ENCODE measurements at regions not wholly inside any gene's neighbourhood (a gene's known extent, or its start where the extent isn't known, plus 50 kb on each side); places are given as distances from the start of the nearest gene placed in this dataset.
A peak's percentile ranks its signal among the peaks of the same experiment; 100 is the strongest.
"Not testable (repeated sequence)": the region's sequence is repeated elsewhere in the genome, so short reads cannot be mapped to it uniquely, and the experiment has no call there.

DNA sequence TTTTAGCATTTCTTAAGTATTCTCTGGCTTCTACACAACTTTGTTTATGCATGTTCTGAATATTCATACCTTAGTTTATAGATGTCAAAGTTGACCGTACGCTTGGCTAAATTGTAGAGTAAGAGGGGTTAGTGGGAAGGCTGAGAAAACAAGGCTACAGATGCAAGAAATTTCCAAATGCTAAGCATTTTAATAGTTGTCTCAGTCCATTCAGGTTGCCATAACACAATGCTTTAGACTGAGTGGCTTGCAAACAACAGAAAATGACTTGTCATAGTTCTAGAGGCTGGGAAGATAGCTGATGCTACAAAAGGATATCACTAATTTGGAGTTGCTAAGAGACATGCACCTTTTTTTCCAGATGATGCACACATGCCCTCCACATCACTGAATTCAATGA lies 53.0 kb upstream of the C1QTNF3 start:
- H3K27me3 Mint-ChIP-seq, ATAC-seq, H3K36me3 Mint-ChIP-seq, H3K9me3 Mint-ChIP-seq, DNase-seq, H3K4me1 Mint-ChIP-seq, H3K4me3 Mint-ChIP-seq, POLR2A ChIA-PET, H3K27ac Mint-ChIP-seq: not testable (repeated sequence)

DNA sequence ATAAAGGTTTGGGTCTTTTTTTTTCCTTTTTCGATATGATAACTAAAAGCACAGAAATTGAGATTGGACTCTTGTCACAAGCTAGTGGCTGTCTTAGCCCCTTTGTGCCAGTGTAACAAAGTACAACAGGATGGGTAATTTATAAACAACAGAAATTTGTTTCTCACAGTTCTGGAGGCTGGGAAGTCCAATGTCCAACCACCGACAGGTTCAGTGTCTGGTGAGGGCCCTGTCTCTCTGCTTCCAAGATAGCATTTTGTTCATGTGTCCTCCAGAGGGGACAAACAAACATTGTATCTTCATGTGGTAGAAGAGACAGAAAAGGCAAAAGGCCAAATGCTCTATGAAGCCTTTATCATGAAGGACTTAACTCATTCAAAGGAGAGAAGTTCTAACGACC lies 56.9 kb upstream of the C1QTNF3 start:
- DNase-seq, H3K4me3 Mint-ChIP-seq, H3K36me3 Mint-ChIP-seq, ATAC-seq, H3K27ac Mint-ChIP-seq, H3K9me3 Mint-ChIP-seq, POLR2A ChIA-PET, H3K4me1 Mint-ChIP-seq, H3K27me3 Mint-ChIP-seq: not testable (repeated sequence)

DNA sequence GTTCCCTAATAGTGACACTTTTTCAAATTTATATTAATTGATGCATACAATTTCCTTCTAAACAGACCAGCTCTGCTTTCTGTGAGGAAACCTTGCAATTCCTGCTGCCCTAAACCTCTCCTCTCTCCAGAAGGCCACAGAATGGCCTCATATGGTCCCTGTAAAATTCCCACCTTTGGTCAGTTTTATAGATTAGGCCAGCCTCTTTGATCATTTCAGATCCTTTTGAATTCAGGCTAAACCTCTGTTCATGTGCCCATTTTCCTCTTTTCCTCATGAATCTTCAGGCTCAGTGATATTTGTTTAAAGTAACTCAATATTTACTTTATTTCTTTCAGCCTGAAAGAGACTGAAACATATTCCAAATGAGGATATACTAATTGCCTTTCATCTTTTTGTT lies 58.6 kb upstream of the C1QTNF3 start:
- H3K27ac Mint-ChIP-seq, H3K4me1 Mint-ChIP-seq, ATAC-seq, H3K27me3 Mint-ChIP-seq, H3K36me3 Mint-ChIP-seq, H3K4me3 Mint-ChIP-seq, POLR2A ChIA-PET, H3K9me3 Mint-ChIP-seq, DNase-seq: not testable (repeated sequence)

DNA sequence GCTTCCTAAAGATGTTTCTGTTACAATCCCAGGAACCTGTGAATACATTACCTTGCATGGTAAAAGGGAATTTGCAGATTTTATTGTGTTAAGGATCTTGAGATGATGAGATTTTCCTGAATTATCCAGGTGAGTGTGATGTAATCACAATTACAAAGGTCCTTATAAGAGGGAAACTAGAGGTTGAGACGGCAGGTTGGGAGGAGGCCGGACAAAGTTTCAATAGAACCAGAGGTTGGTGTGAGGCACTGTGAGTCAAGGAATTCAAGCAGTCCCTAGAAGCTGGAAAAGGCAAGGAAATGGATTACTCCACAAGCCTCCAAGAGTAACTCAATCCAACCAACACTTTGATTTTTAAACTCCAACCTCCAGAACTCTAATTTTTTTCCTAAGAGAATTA lies 65.9 kb upstream of the C1QTNF3 start:
- H3K9me3 Mint-ChIP-seq, H3K4me3 Mint-ChIP-seq, H3K36me3 Mint-ChIP-seq, H3K4me1 Mint-ChIP-seq, H3K27me3 Mint-ChIP-seq, POLR2A ChIA-PET, H3K27ac Mint-ChIP-seq, ATAC-seq, DNase-seq: not testable (repeated sequence)

DNA sequence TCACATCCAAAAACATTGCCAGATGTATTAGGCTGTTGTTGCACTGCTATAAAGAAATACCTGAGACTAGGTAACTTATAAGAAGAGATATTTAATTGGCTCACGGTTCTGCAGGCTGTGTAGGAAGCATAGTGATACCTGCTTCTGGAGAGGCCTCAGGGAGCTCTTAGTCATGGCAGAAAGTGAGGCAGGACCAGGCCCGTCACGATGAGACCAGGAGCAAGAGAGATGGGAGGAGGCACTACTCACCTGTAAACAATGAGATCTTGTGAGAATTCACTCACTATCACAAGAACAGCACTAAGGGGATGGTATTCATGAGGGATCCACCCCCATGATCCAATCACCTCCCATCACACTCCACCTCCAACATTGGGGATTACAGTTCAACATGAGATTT lies 81.3 kb upstream of the C1QTNF3 start:
- H3K4me3 Mint-ChIP-seq, ATAC-seq, H3K27me3 Mint-ChIP-seq, H3K9me3 Mint-ChIP-seq, H3K4me1 Mint-ChIP-seq, DNase-seq, POLR2A ChIA-PET, H3K27ac Mint-ChIP-seq: not testable (repeated sequence)
- peaks cover 5 to 32% (median 13%) of the 10 kb centered on the region in 3 donors for H3K36me3 Mint-ChIP-seq

DNA sequence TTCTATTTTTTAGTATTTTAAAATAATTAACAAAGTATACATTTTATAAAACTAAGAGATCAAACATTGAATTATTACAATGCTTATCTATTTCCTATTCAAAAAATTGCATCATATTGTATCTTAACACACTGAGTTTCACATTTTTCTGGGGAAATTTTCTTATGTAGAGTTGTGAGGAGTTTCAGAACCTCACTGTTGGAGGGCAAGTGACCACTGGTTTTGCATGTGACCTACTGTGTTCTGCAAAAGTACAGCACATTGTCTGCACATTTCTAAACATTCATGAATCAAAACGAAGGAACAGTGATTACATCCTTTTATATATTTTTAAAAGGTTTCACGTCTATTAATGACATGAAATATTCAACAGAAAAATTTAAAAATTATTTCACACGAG lies 82.3 kb upstream of the C1QTNF3 start:
- H3K4me3 Mint-ChIP-seq, H3K9me3 Mint-ChIP-seq, ATAC-seq, DNase-seq, H3K27ac Mint-ChIP-seq, H3K27me3 Mint-ChIP-seq, H3K4me1 Mint-ChIP-seq, POLR2A ChIA-PET: not testable (repeated sequence)
- peaks cover 5 to 23% (median 13%) of the 10 kb centered on the region in 3 donors for H3K36me3 Mint-ChIP-seq

DNA sequence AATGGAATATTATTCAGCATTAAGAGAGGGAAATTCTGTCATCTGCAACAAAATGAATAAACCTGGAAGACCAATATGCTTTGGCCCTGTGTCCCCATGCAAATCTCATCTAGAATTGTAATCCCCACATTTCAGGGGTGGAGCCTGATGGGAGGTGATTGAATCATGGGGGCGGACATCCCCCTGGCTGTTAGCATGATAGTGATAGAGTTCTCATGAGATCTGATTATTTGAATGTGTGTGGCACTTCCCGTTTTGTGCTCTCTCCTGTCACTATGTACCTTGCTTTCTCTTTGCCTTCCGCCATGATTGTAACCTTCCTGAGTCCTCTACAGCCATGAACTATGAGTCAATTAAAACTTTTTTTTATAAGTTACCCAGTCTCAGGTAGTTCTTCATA lies 83.7 kb upstream of the C1QTNF3 start:
- POLR2A ChIA-PET, H3K4me3 Mint-ChIP-seq, DNase-seq, ATAC-seq, H3K4me1 Mint-ChIP-seq, H3K27me3 Mint-ChIP-seq, H3K9me3 Mint-ChIP-seq, H3K27ac Mint-ChIP-seq: not testable (repeated sequence)
- peaks cover 0 to 19% (median 11%) of the 10 kb centered on the region in 3 donors for H3K36me3 Mint-ChIP-seq

DNA sequence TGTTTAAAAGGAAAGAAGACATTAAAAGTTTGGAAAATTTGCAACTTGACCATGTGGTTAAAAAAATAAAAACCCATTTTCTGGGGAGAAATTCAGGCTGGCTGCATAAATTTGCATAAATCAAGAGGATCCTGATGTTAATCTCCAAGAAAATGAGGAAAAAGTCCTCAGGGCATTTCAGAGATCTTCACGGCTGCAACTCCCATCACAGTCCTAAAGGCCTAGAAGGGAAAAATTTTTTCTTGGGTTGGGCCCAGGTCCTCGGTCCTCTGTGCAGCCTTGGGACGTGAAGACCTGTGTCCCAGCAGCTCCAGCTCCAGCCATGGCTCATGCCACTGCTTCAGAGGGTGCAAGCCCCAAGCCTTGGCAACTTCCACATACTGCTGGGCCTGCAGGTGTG lies 84.8 kb upstream of the C1QTNF3 start:
- not testable (repeated sequence) for DNase-seq, ATAC-seq

DNA sequence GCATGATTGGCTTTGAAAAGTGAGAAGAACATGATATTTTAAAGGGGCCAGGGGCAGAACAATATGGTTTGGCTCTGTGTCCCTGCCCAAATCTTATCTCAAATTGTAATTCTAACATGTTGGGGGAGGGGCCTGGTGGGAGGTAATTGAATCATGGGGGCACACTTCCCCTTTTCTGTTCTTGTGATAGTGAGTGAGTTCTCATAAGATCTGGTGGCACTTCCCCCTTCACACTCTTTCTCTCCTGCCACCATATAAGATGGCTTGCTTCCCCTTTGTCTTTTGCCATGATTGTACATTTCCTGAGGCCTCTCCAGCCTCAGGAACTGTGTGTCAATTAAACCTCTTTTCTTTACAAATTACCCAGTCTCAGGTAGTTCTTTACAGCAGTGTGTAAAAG lies 85.9 kb upstream of the C1QTNF3 start:
- H3K27me3 Mint-ChIP-seq, H3K36me3 Mint-ChIP-seq, DNase-seq, H3K4me3 Mint-ChIP-seq, H3K9me3 Mint-ChIP-seq, H3K27ac Mint-ChIP-seq, POLR2A ChIA-PET, H3K4me1 Mint-ChIP-seq, ATAC-seq: not testable (repeated sequence)

More for the DNA sequence above, 84.8 kb upstream of the C1QTNF3 start:
- POLR2A ChIA-PET, H3K4me3 Mint-ChIP-seq, H3K27ac Mint-ChIP-seq, H3K27me3 Mint-ChIP-seq, H3K4me1 Mint-ChIP-seq, H3K9me3 Mint-ChIP-seq: not testable (repeated sequence)
- peaks cover 0 to 12% (median 7%) of the 10 kb centered on the region in 3 donors for H3K36me3 Mint-ChIP-seq

DNA sequence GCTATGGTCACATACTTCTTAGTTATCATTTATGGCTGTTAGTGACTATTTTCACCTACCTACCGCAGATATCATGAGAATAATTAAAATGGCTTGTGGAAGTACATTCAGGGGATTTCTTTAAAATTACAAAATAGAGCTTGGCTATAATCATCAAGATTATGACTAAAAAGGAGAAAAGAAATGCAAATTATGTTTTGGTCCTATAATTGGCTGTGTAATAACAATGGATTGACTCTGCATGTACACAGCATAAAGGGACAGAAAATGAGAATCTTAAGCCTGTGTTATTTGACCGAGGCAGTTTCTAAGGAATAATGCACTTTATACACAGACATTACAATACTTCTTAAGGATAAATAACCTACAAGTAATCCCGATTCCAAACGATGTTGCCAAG lies 112.0 kb upstream of the C1QTNF3 start:
- H3K27me3 Mint-ChIP-seq, DNase-seq, POLR2A ChIA-PET, H3K9me3 Mint-ChIP-seq, H3K4me1 Mint-ChIP-seq, ATAC-seq, H3K27ac Mint-ChIP-seq, H3K4me3 Mint-ChIP-seq, H3K36me3 Mint-ChIP-seq: not testable (repeated sequence)

DNA sequence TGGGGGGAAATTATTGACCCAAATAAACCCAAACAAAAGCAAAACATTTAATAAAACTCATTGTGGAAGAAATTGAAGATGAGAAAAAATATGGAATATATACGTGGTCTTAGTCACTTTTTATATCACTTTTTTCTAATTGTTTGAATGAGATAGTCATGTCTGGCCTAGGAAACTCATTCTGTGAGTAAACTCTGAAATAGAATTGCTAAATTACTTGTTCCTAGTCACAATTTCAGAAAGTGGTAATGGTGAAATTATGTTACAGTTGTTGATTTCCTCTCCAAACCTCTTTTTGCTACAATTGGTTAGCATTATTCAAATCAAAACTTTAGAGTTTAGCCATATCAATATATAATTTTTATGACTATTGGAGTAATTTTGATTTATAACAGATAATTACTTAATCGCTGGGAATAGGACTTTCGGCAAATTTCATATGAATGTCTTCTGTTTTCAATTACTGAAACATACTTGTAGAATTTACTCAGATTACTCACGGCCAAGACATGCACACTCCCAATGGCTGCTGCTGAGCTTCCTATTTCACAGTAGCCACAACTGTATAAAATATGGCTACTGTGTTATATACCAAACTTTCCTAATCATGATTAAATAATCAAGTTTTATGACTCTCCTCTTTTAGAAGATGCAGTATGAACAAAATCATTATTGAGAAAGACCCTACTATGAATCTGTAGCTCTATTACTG lies 113.8 kb upstream of the C1QTNF3 start:
- H3K9me3 Mint-ChIP-seq, DNase-seq, H3K36me3 Mint-ChIP-seq, H3K4me3 Mint-ChIP-seq, H3K4me1 Mint-ChIP-seq, H3K27me3 Mint-ChIP-seq, ATAC-seq, POLR2A ChIA-PET, H3K27ac Mint-ChIP-seq: not testable (repeated sequence)

DNA sequence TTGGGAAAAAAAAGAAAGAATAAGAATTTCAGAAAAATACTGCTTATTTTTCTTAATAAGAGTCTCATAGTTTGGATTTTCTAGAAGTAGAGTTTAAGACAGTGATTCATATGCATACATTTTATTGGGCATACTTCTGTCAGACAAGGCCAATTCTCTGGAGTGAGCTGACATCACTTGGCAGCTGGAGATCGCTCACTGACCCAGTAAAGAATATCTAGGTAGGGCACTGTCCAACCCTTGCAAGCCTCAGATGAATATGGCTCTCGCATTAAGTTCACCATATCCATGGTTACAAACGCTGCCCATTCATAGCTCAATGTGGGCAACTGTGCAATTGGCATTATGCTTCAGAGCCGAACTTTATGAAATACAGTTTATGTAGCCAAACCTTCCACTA lies 117.9 kb upstream of the C1QTNF3 start:
- H3K9me3 Mint-ChIP-seq, ATAC-seq, H3K27me3 Mint-ChIP-seq, POLR2A ChIA-PET, H3K4me1 Mint-ChIP-seq, H3K27ac Mint-ChIP-seq, DNase-seq, H3K4me3 Mint-ChIP-seq, H3K36me3 Mint-ChIP-seq: not testable (repeated sequence)

DNA sequence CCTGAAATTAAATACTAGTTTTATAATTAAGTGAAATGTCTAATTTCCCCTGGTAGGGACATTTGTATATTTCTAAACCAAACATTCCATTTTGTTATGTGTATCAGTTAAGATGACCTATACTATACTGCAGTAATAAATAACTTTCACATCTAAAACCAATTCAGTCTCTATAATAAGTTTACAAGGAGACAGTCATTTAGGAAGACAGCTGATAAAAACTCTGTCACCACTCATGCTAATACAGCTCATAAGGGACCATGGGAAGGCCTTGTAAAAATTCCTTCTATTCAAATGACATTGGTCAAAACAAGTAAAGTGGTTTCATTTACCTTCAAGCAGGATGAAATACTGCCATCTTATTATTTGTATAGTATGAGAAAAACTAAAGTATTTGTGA lies 128.4 kb upstream of the C1QTNF3 start:
- H3K4me3 Mint-ChIP-seq, H3K4me1 Mint-ChIP-seq, POLR2A ChIA-PET, H3K27me3 Mint-ChIP-seq, ATAC-seq, H3K27ac Mint-ChIP-seq, H3K9me3 Mint-ChIP-seq, DNase-seq: not testable (repeated sequence)
- H3K36me3 Mint-ChIP-seq = peaks cover 4 to 45% (median 26%) of the 10 kb centered on the region in 3 donors

DNA sequence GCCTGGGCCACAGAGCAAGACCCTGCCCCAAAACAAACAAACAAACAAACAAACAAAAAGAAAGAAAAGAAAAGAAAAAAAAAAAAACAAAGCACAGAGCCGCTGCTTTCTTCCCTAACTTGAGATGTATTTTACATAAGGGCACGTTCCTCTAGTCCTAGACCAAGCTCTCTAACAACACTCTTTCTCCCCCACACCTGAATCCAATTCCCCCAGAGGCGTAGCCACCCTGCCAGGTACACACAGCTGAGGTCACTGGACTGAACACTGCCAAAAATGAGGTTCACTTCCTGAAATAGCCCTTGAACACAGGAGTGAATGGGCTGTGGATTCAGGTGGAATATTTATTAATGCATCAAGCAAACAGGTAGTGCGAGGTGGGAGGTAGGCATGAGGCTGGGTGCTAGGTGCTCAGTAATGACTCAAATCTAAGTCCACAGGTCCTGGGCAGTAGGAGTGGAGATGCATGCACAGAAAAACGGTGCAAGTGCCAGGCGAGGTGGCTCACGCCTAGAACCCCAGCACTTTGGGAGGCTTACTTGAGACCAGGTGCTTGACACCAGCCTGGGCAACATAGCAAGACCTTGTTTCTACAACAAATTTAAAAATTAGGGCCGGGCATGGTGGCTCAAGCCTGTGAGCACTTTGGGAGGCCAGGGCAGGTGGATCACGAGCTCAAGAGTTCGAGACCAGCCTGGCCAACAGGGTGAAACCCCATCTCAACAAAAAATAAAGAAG lies 136.6 kb upstream of the C1QTNF3 start:
- POLR2A ChIA-PET = interaction anchor here (0.6 kb wide), 1 partner anchor 762 kb away, joined by 6 read pairs; no protein-coding TSS in a partner anchor
- H3K27ac Mint-ChIP-seq = peak overlapping the region in 3 of 10 donors; percentile 1 to 23 (median 5)

More for the DNA sequence above, 136.6 kb upstream of the C1QTNF3 start:
- not testable (repeated sequence) for H3K27me3 Mint-ChIP-seq, H3K9me3 Mint-ChIP-seq, ATAC-seq, H3K4me1 Mint-ChIP-seq, H3K4me3 Mint-ChIP-seq
- peaks cover under 1 to 57% (median 27%) of the 10 kb centered on the region in 3 donors for H3K36me3 Mint-ChIP-seq
- DNase-seq = peak in 2 of 10 donors; percentile 8 to 64
